Endothelial cell of umbilical vein (primary cell): ENCODE measurements at regions not wholly inside any gene's neighbourhood (a gene's known extent, or its start where the extent isn't known, plus 50 kb on each side); places are given as distances from the start of the nearest gene placed in this dataset.

ENCODE experiments used
- BruUV-seq: library from RNA; stranded (reverse); fragments of 400-500 nt; replicated peaks from 2 replicates; lab custom pipeline; 2021; lab: Mats Ljungman, UMichigan
- CTCF ChIA-PET: fragments of 300-600, 350-600 bp; sonication (Branson Sonifier 250); formaldehyde crosslinking; loops from one replicate; lab custom pipeline; 2021; ENCODE audit warnings: antibody characterized with exemption, inconsistent platforms; lab: Charles Lee
- POLR2A ChIA-PET: fragments of 300-600, 350-600 bp; sonication (Branson Sonifier 250); formaldehyde crosslinking; loops from one replicate; lab custom pipeline; 2021; ENCODE audit warnings: antibody characterized with exemption, inconsistent platforms; lab: Charles Lee
- DNase-seq: peaks from one replicate; pipeline ENCODE4 v3.0.0-alpha.2; 2011; ENCODE audit warnings: low read depth, low spot score
- FAIRE-seq: peaks from 2 replicates; lab custom pipeline; 2011; peaks lifted over from hg19 to GRCh38; lab: Jason Lieb, UNC
- H2AFZ ChIP-seq: 2 replicates; pipeline ENCODE4 v1.6.0; 2012; ENCODE audit warnings: low read depth, low read length, control low read depth, inconsistent platforms
- H3K27ac ChIP-seq: 2 replicates; pipeline ENCODE4 v1.5.1; 2011; ENCODE audit warnings: low read depth, mild to moderate bottlenecking, control low read depth, low read length, moderate library complexity; ENCODE audit not compliant: insufficient read depth
- H3K27me3 ChIP-seq, 2 experiments: 2 replicates each; pipeline versions ENCODE4 v1.6.0 to v1.6.1; 2011; ENCODE audit warnings: low read length in 2 of 2, mixed read lengths in 1 of 2; ENCODE audit not compliant: control insufficient read depth in 2 of 2, insufficient read depth in 2 of 2
- H3K36me3 ChIP-seq, 2 experiments: 2 replicates in 1 of 2; 3 replicates in 1 of 2; pipeline ENCODE4 v1.5.1; 2011; ENCODE audit warnings: low read length in 2 of 2, mild to moderate bottlenecking in 1 of 2, moderate library complexity in 1 of 2; ENCODE audit not compliant: control insufficient read depth in 2 of 2, insufficient read depth in 2 of 2; ENCODE audit errors: extremely low read depth in 1 of 2
- H3K4me1 ChIP-seq: 3 replicates; pipeline ENCODE4 v1.5.1; 2011; ENCODE audit warnings: mild to moderate bottlenecking, low read length; ENCODE audit not compliant: control insufficient read depth, insufficient read depth; ENCODE audit errors: extremely low read depth
- H3K4me2 ChIP-seq: 2 replicates; pipeline ENCODE4 v1.6.1; 2011; ENCODE audit warnings: low read length, control low read depth, mixed read lengths; ENCODE audit not compliant: insufficient read depth
- H3K4me3 ChIP-seq, 3 experiments: fragments of 200-600 bp in 1 of 3; sonication (generic), shearing (Covaris generic) in 1 of 3; replicated peaks in 1 of 3; 2 replicates each; pipeline ENCODE4 v1.5.1; 2011 to 2016; ENCODE audit warnings: control low read depth in 3 of 3, low read length in 3 of 3, mild to moderate bottlenecking in 2 of 3, inconsistent platforms in 1 of 3, low read depth in 1 of 3, moderate library complexity in 1 of 3; ENCODE audit not compliant: insufficient read depth in 1 of 3
- H3K79me2 ChIP-seq: 2 replicates; pipeline ENCODE4 v1.6.0; 2012; ENCODE audit warnings: low read length, inconsistent platforms; ENCODE audit not compliant: control insufficient read depth, insufficient read depth
- H3K9ac ChIP-seq: replicated peaks from 2 replicates; pipeline ENCODE3; 2011; ENCODE audit warnings: low read length, control low read depth; ENCODE audit not compliant: insufficient read depth; ENCODE audit errors: extremely low read depth
- H3K9me1 ChIP-seq: replicated peaks from 3 replicates; pipeline ENCODE4 v1.6.0; 2011; ENCODE audit warnings: mild to moderate bottlenecking, low read length; ENCODE audit not compliant: control insufficient read depth, insufficient read depth; ENCODE audit errors: extremely low read depth
- H3K9me3 ChIP-seq: replicated peaks from 2 replicates; pipeline ENCODE4 v1.5.1; 2012; ENCODE audit warnings: low read length, inconsistent platforms; ENCODE audit not compliant: control insufficient read depth, insufficient read depth
- H4K20me1 ChIP-seq: replicated peaks from 2 replicates; pipeline ENCODE3; 2011; ENCODE audit warnings: mild to moderate bottlenecking, low read length; ENCODE audit not compliant: control insufficient read depth, insufficient read depth; ENCODE audit errors: extremely low read depth
- CTCF ChIP-seq, 2 donors: IDR thresholded peaks; 1 replicate in 1 of 2; 2 replicates in 1 of 2; pipeline ENCODE4 v1.5.1; 2011; ENCODE audit warnings: low read length in 2 of 2, mild to moderate bottlenecking in 2 of 2, moderate library complexity in 2 of 2, control low read depth in 1 of 2, inconsistent platforms in 1 of 2, low read depth in 1 of 2; ENCODE audit not compliant: insufficient read depth in 1 of 2; ENCODE audit errors: extremely low read depth in 1 of 2
- EZH2 ChIP-seq: IDR thresholded peaks from 2 replicates; pipeline ENCODE4 v1.6.1; 2012; ENCODE audit warnings: borderline replicate concordance, low read depth, mild to moderate bottlenecking, moderate library complexity, low read length, inconsistent platforms; ENCODE audit not compliant: severe bottlenecking
- FOS ChIP-seq: IDR thresholded peaks from 2 replicates; pipeline ENCODE4 v1.6.1; 2011; ENCODE audit warnings: mild to moderate bottlenecking, low read length, moderate library complexity, borderline replicate concordance; ENCODE audit not compliant: insufficient read depth
- GATA2 ChIP-seq: IDR thresholded peaks from 2 replicates; pipeline ENCODE4 v1.7.0; 2011; ENCODE audit warnings: low read depth, mild to moderate bottlenecking, moderate library complexity, mixed read lengths, low read length; ENCODE audit not compliant: insufficient read length, insufficient read depth
- JUN ChIP-seq: IDR thresholded peaks from 2 replicates; pipeline ENCODE4 v1.6.1; 2011; ENCODE audit warnings: borderline replicate concordance, low read depth; ENCODE audit not compliant: insufficient read length, insufficient read depth
- MAX ChIP-seq: IDR thresholded peaks from 2 replicates; pipeline ENCODE4 v1.6.1; 2011; ENCODE audit not compliant: insufficient read depth, insufficient read length
- MYC ChIP-seq: IDR thresholded peaks from one replicate; pipeline ENCODE4 v1.6.1; 2011; ENCODE audit warnings: mild to moderate bottlenecking, low read depth, low read length
- POLR2A ChIP-seq: IDR thresholded peaks from 2 replicates; pipeline ENCODE4 v1.6.1; 2012; ENCODE audit warnings: low read depth, mild to moderate bottlenecking, control low read depth, low read length
- POLR2AphosphoS5 ChIP-seq: IDR thresholded peaks from 2 replicates; pipeline ENCODE4 v1.6.1; 2012; ENCODE audit warnings: low read depth, mild to moderate bottlenecking, control low read depth, low read length, moderate library complexity; ENCODE audit not compliant: insufficient read depth
- dilution Hi-C: fragments of 300-500 bp; cut with MboI; formaldehyde crosslinking; loops from one replicate; pipeline ENCODE4 v1.15.0; 2019; ENCODE audit warnings: low sequenced_read_pairs; ENCODE audit not compliant: extremely low pct_ligation_motif_present
- intact Hi-C: fragments of 100-400 bp; cut with micrococcal nuclease; formaldehyde crosslinking; loops from one replicate; pipeline ENCODE4 v1.10.0; 2022

- Histone ChIP-seq H3K9me3 (no peaks in the 10 kb centered on the region), H3K9ac (no peak overlapping the region), H2AFZ (no peak overlapping the region), H3K4me3 (no peak overlapping the region), H3K27me3 (no peaks in the 10 kb centered on the region), H3K4me1 (no peaks in the 10 kb centered on the region), H3K27ac (no peak overlapping the region), H3K9me1 (no peaks in the 10 kb centered on the region), H3K79me2 (no peaks in the 10 kb centered on the region), H3K4me2 (no peak overlapping the region), H3K36me3 (no peaks in the 10 kb centered on the region), H4K20me1 (no peaks in the 10 kb centered on the region)
- dilution Hi-C loops = no loop called here
- FAIRE-seq = no peak
- DNase-seq = no peak
- ChIA-PET CTCF (no interaction called here), POLR2A (no interaction called here)
- BruUV-seq = no TSS peak
- intact Hi-C loops = no loop called here
- no peak for TF ChIP-seq CTCF (IDR thresholded peaks at IDR 0.05; ENCODE audit: extremely low read depth in 1 of 2, insufficient read depth in 1 of 2, low read depth in 1 of 2, low read length in 2 of 2)
- no peak for TF ChIP-seq POLR2AphosphoS5
- no peak for TF ChIP-seq EZH2
- TF ChIP-seq POLR2A = no peak
- no peak for TF ChIP-seq FOS
- no peak for TF ChIP-seq GATA2
- no peak for TF ChIP-seq MAX
- no peak for TF ChIP-seq MYC
- no peak for TF ChIP-seq JUN
Observed at GRCh38 chr9:84412654-84413053, 72.1 kb upstream of the SLC28A3 start.
